A673 (cell line): ENCODE measurements at regions not wholly inside any gene's neighbourhood (a gene's known extent, or its start where the extent isn't known, plus 50 kb on each side); places are given as distances from the start of the nearest gene placed in this dataset.

Source experiments
- BruUV-seq: library from RNA; stranded (reverse); fragments of 400-500 nt; replicated peaks from 2 replicates; lab custom pipeline; 2021; lab: Mats Ljungman, UMichigan
- CTCF ChIA-PET: fragments of 300-600 bp; sonication (Branson Sonifier 250); formaldehyde crosslinking; loops from one replicate; lab custom pipeline; 2022; ENCODE audit warnings: antibody characterized with exemption; lab: Charles Lee
- POLR2A ChIA-PET: fragments of 300-600 bp; sonication (Branson Sonifier 250); formaldehyde crosslinking; loops from one replicate; lab custom pipeline; 2022; ENCODE audit warnings: antibody characterized with exemption; ENCODE audit not compliant: low non-redundant PET; lab: Charles Lee
- DNase-seq: peaks from one replicate; pipeline ENCODE4 v3.0.0-alpha.2; 2015; ENCODE audit warnings: low spot score
- H3K27ac ChIP-seq: fragments of 200-600 bp; sonication (generic); 2 replicates; pipeline ENCODE4 v1.5.1; 2016; ENCODE audit warnings: mixed run types, low read depth, mild to moderate bottlenecking, mixed read lengths, antibody characterized with exemption, low read length; ENCODE audit not compliant: poor library complexity, severe bottlenecking
- H3K27me3 ChIP-seq: fragments of 200-600 bp; sonication (generic); replicated peaks from 2 replicates; pipeline ENCODE4 v1.6.1; 2017; ENCODE audit warnings: mixed run types, low read depth, mild to moderate bottlenecking, mixed read lengths, antibody characterized with exemption, low read length; ENCODE audit not compliant: insufficient read depth, poor library complexity
- H3K36me3 ChIP-seq: fragments of 200-600 bp; sonication (generic); 2 replicates; pipeline ENCODE4 v1.6.1; 2016; ENCODE audit warnings: mixed run types, mild to moderate bottlenecking, mixed read lengths, antibody characterized with exemption, low read length; ENCODE audit not compliant: insufficient read depth, poor library complexity, severe bottlenecking
- H3K4me1 ChIP-seq: fragments of 200-600 bp; sonication (generic); 2 replicates; pipeline ENCODE4 v1.6.1; 2017; ENCODE audit warnings: mixed run types, mild to moderate bottlenecking, mixed read lengths, antibody characterized with exemption, low read length; ENCODE audit not compliant: insufficient read depth, poor library complexity, severe bottlenecking
- H3K4me3 ChIP-seq: fragments of 200-600 bp; sonication (generic); 2 replicates; pipeline ENCODE4 v1.5.1; 2016; ENCODE audit warnings: low read depth, mixed run types, mild to moderate bottlenecking, mixed read lengths, low read length; ENCODE audit not compliant: poor library complexity, severe bottlenecking
- H3K9me3 ChIP-seq: fragments of 200-600 bp; sonication (generic); 2 replicates; pipeline ENCODE4 v1.6.1; 2016; ENCODE audit warnings: mixed run types, low read depth, mild to moderate bottlenecking, mixed read lengths, antibody characterized with exemption, low read length; ENCODE audit not compliant: poor library complexity, severe bottlenecking
- CTCF ChIP-seq: fragments of 300-800, 200-600 bp; sonication (generic); conservative IDR thresholded peaks from 2 replicates; pipeline ENCODE4 v1.5.1; 2017; ENCODE audit warnings: low read depth, mild to moderate bottlenecking, antibody characterized with exemption, low read length, moderate library complexity, mixed read lengths
- EZH2 ChIP-seq: fragments of 200-600 bp; sonication (generic); IDR thresholded peaks from 2 replicates; pipeline ENCODE4 v1.6.1; 2017; ENCODE audit warnings: borderline replicate concordance, low read depth, mild to moderate bottlenecking, mixed read lengths, antibody characterized with exemption, low read length; ENCODE audit not compliant: poor library complexity, severe bottlenecking
- intact Hi-C: fragments of 100-400 bp; cut with micrococcal nuclease; formaldehyde crosslinking; loops from one replicate; pipeline ENCODE4 v1.10.0; 2022; ENCODE audit not compliant: unreplicated experiment

- Histone ChIP-seq H3K27ac (no peak overlapping the region), H3K27me3 (no peaks in the 10 kb centered on the region), H3K9me3 (no peaks in the 10 kb centered on the region), H3K36me3 (no peaks in the 10 kb centered on the region), H3K4me1 (no peaks in the 10 kb centered on the region), H3K4me3 (no peak overlapping the region)
- no TSS peak for BruUV-seq
- intact Hi-C loops, result no loop called here
- no peak for DNase-seq
- TF ChIP-seq CTCF, result no peak
- TF ChIP-seq EZH2, result no peak
- ChIA-PET CTCF (no interaction called here), POLR2A (no interaction called here)
Measured at GRCh38 chr13:94928127-94928775, 215.9 kb upstream of the SOX21 start.

- intact Hi-C loops, result no loop called here
- Histone ChIP-seq H3K27me3 (peaks cover 4% of the 10 kb centered on the region), H3K4me3 (no peak overlapping the region), H3K36me3 (no peaks in the 10 kb centered on the region), H3K27ac (no peak overlapping the region), H3K4me1 (no peaks in the 10 kb centered on the region), H3K9me3 (no peaks in the 10 kb centered on the region)
- no peak for TF ChIP-seq EZH2
- TF ChIP-seq CTCF, result no peak
- CTCF ChIA-PET, result no interaction called here
- POLR2A ChIA-PET, result no interaction called here
- DNase-seq, result no peak
- no TSS peak for BruUV-seq
Measured at GRCh38 chr13:94925263-94925662, 212.9 kb upstream of the SOX21 start.

- TF ChIP-seq CTCF, result no peak
- TF ChIP-seq EZH2, result no peak
- no peak overlapping the region for H3K4me3 ChIP-seq
- ChIA-PET POLR2A (no interaction called here), CTCF (no interaction called here)
- H3K9me3 ChIP-seq, result no peaks in the 10 kb centered on the region
- H3K27ac ChIP-seq, result no peak overlapping the region
- H3K36me3 ChIP-seq, result no peaks in the 10 kb centered on the region
- peaks cover 4% of the 10 kb centered on the region for H3K27me3 ChIP-seq
- no peaks in the 10 kb centered on the region for H3K4me1 ChIP-seq
- BruUV-seq, result no TSS peak
- intact Hi-C loops, result no loop called here
- no peak for DNase-seq
Measured at GRCh38 chr13:94921181-94921580, 208.8 kb upstream of the SOX21 start.
